IMR-90 (cell line): ENCODE measurements at regions not wholly inside any gene's neighbourhood (a gene's known extent, or its start where the extent isn't known, plus 50 kb on each side); places are given as distances from the start of the nearest gene placed in this dataset.

Experiments used
- BHLHE40 ChIP-seq: fragments of 150-350 bp; IDR thresholded peaks from 2 replicates; pipeline ENCODE4 v1.6.1; 2016; ENCODE audit warnings: mild to moderate bottlenecking, low read depth, low read length
- CEBPB ChIP-seq: IDR thresholded peaks from 2 replicates; pipeline ENCODE4 v1.6.1; 2012; ENCODE audit warnings: low read depth, low read length, improper control_type of control experiment
- CHD1 ChIP-seq: IDR thresholded peaks from 2 replicates; pipeline ENCODE4 v1.6.1; 2012; ENCODE audit warnings: low read depth, low read length, improper control_type of control experiment
- FOS ChIP-seq: fragments of 150-350 bp; IDR thresholded peaks from 2 replicates; pipeline ENCODE4 v1.6.1; 2016; ENCODE audit warnings: low read depth, low read length
- MAFK ChIP-seq: IDR thresholded peaks from 2 replicates; pipeline ENCODE4 v1.6.1; 2012; ENCODE audit warnings: low read depth, low read length, improper control_type of control experiment
- MXI1 ChIP-seq: IDR thresholded peaks from 2 replicates; pipeline ENCODE4 v1.6.1; 2012; ENCODE audit warnings: low read depth, mild to moderate bottlenecking, low read length, moderate library complexity, borderline replicate concordance
- POLR2A ChIP-seq: IDR thresholded peaks from 2 replicates; pipeline ENCODE4 v1.6.1; 2012; ENCODE audit warnings: mild to moderate bottlenecking, low read depth, low read length
- RAD21 ChIP-seq: IDR thresholded peaks from 2 replicates; pipeline ENCODE4 v1.6.1; 2012; ENCODE audit warnings: low read length, improper control_type of control experiment
- RCOR1 ChIP-seq: IDR thresholded peaks from 2 replicates; pipeline ENCODE4 v1.6.1; 2012; ENCODE audit warnings: mild to moderate bottlenecking, low read length, improper control_type of control experiment; ENCODE audit not compliant: insufficient replicate concordance
- RFX5 ChIP-seq: IDR thresholded peaks from 2 replicates; pipeline ENCODE4 v1.8.0; 2012; ENCODE audit warnings: low read depth, mild to moderate bottlenecking, low read length, moderate library complexity
- USF2 ChIP-seq: fragments of 150-350 bp; IDR thresholded peaks from 2 replicates; pipeline ENCODE4 v1.6.1; 2017; ENCODE audit warnings: mild to moderate bottlenecking, antibody characterized with exemption, low read length, low read depth
- TF ChIP-seq, protein P1 (sequence below): conservative IDR thresholded peaks from 2 replicates; pipeline ENCODE4 v1.5.1; 2012; ENCODE audit warnings: mild to moderate bottlenecking, low read depth, low read length, improper control_type of control experiment
- TF ChIP-seq, protein P2 (sequence below): fragments of 150-350 bp; IDR thresholded peaks from 2 replicates; pipeline ENCODE4 v1.6.1; 2016; ENCODE audit warnings: low read depth, mild to moderate bottlenecking, low read length, moderate library complexity, borderline replicate concordance

GRCh38 chr1:221356693-221357092 is 385.2 kb downstream of the DUSP10 start:
- TF ChIP-seq, protein P1, sequence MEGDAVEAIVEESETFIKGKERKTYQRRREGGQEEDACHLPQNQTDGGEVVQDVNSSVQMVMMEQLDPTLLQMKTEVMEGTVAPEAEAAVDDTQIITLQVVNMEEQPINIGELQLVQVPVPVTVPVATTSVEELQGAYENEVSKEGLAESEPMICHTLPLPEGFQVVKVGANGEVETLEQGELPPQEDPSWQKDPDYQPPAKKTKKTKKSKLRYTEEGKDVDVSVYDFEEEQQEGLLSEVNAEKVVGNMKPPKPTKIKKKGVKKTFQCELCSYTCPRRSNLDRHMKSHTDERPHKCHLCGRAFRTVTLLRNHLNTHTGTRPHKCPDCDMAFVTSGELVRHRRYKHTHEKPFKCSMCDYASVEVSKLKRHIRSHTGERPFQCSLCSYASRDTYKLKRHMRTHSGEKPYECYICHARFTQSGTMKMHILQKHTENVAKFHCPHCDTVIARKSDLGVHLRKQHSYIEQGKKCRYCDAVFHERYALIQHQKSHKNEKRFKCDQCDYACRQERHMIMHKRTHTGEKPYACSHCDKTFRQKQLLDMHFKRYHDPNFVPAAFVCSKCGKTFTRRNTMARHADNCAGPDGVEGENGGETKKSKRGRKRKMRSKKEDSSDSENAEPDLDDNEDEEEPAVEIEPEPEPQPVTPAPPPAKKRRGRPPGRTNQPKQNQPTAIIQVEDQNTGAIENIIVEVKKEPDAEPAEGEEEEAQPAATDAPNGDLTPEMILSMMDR: no peak
- no peak for TF ChIP-seq CEBPB
- TF ChIP-seq POLR2A: no peak
- no peak for TF ChIP-seq BHLHE40
- TF ChIP-seq CHD1: no peak
- no peak for TF ChIP-seq RAD21
- no peak for TF ChIP-seq MXI1
- no peak for TF ChIP-seq RCOR1
- TF ChIP-seq RFX5: no peak
- TF ChIP-seq, protein P2, sequence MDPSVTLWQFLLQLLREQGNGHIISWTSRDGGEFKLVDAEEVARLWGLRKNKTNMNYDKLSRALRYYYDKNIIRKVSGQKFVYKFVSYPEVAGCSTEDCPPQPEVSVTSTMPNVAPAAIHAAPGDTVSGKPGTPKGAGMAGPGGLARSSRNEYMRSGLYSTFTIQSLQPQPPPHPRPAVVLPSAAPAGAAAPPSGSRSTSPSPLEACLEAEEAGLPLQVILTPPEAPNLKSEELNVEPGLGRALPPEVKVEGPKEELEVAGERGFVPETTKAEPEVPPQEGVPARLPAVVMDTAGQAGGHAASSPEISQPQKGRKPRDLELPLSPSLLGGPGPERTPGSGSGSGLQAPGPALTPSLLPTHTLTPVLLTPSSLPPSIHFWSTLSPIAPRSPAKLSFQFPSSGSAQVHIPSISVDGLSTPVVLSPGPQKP: no peak
- TF ChIP-seq USF2: no peak
- TF ChIP-seq FOS: no peak
- TF ChIP-seq MAFK: no peak
